GM12878 (cell line): ENCODE measurements at regions not wholly inside any gene's neighbourhood (a gene's known extent, or its start where the extent isn't known, plus 50 kb on each side); places are given as distances from the start of the nearest gene placed in this dataset.

Source experiments
- ATAC-seq: fragments of 200-7000 bp; cut with Tn5 transposase; 3 replicates; pipeline ENCODE4 v1.9.1; 2020; ENCODE audit warnings: mild to moderate bottlenecking, moderate library complexity
- BruUV-seq: library from RNA; stranded (reverse); fragments of 400-500 nt; replicated peaks from 2 replicates; lab custom pipeline; 2021; lab: Mats Ljungman, UMichigan
- CTCF ChIA-PET: fragments of 300-600 bp; sonication (Branson Sonifier 250); formaldehyde crosslinking; extraction: SDS; loops from one replicate; lab custom pipeline; 2021; ENCODE audit warnings: inconsistent platforms; lab: Yijun Ruan, JAX
- POLR2A ChIA-PET: fragments of 350-600 bp; formaldehyde crosslinking; extraction: SDS; loops from one replicate; lab custom pipeline; 2021; ENCODE audit warnings: inconsistent platforms; lab: Charles Lee
- RAD21 ChIA-PET: fragments of 300-600 bp; sonication (Branson Sonifier 250); formaldehyde crosslinking; loops from one replicate; lab custom pipeline; 2023; ENCODE audit warnings: antibody characterized with exemption; ENCODE audit not compliant: unreplicated experiment; lab: Charles Lee
- SMC1A ChIA-PET: fragments of 300-600 bp; sonication (Branson Sonifier 250); formaldehyde crosslinking; loops from one replicate; lab custom pipeline; 2023; ENCODE audit not compliant: unreplicated experiment, uncharacterized antibody; lab: Charles Lee
- DNase-seq: peaks from one replicate; pipeline ENCODE4 v3.0.0-alpha.2; 2011; ENCODE audit warnings: low read depth, low spot score
- FAIRE-seq: peaks from 3 replicates; lab custom pipeline; 2011; peaks lifted over from hg19 to GRCh38; lab: Jason Lieb, UNC
- H2AFZ ChIP-seq: 2 replicates; pipeline ENCODE4 v1.6.0; 2011; ENCODE audit warnings: low read depth, low read length, control low read depth; ENCODE audit not compliant: control insufficient read depth
- H3K27ac ChIP-seq: 2 replicates; pipeline ENCODE4 v1.5.1; 2011; ENCODE audit warnings: control low read depth; ENCODE audit not compliant: control insufficient read depth, insufficient read depth
- H3K27me3 ChIP-seq, 2 experiments: replicated peaks in 1 of 2; 2 replicates each; pipeline versions ENCODE4 v1.6.0 to v1.6.1; 2011; ENCODE audit warnings: low read length in 1 of 2; ENCODE audit not compliant: control insufficient read depth in 2 of 2, insufficient read depth in 2 of 2
- H3K36me3 ChIP-seq, 2 experiments: 2 replicates each; pipeline ENCODE4 v1.5.1; 2011; ENCODE audit warnings: low read length in 1 of 2; ENCODE audit not compliant: control insufficient read depth in 2 of 2, insufficient read depth in 2 of 2
- H3K4me1 ChIP-seq: 2 replicates; pipeline ENCODE4 v1.6.1; 2011; ENCODE audit warnings: mild to moderate bottlenecking, low read length, moderate library complexity, mixed read lengths; ENCODE audit not compliant: control insufficient read depth, insufficient read depth
- H3K4me2 ChIP-seq: 2 replicates; pipeline ENCODE4 v1.6.0; 2011; ENCODE audit warnings: control low read depth; ENCODE audit not compliant: control insufficient read depth, insufficient read depth
- H3K4me3 ChIP-seq: fragments of 200-600 bp; sonication (generic); 2 replicates; pipeline ENCODE4 v1.5.1; 2016
- H3K79me2 ChIP-seq: 2 replicates; pipeline ENCODE4 v1.6.0; 2011; ENCODE audit warnings: low read length; ENCODE audit not compliant: control insufficient read depth, insufficient read depth
- H3K9ac ChIP-seq: 2 replicates; pipeline ENCODE4 v1.8.0; 2011; ENCODE audit warnings: low read length, control low read depth, mixed read lengths; ENCODE audit not compliant: control insufficient read depth, insufficient read depth
- H3K9me3 ChIP-seq: replicated peaks from 3 replicates; pipeline ENCODE4 v1.5.1; 2011; ENCODE audit warnings: mild to moderate bottlenecking, low read length; ENCODE audit not compliant: control insufficient read depth, insufficient read depth
- H4K20me1 ChIP-seq: 2 replicates; pipeline ENCODE4 v1.6.0; 2011; ENCODE audit not compliant: control insufficient read depth, insufficient read depth
- E2F4 ChIP-seq: IDR thresholded peaks from 2 replicates; pipeline ENCODE4 v1.6.1; 2012; ENCODE audit warnings: low read depth, low read length, improper control_type of control experiment
- HDGF ChIP-seq: fragments of 450-650 bp; IDR thresholded peaks from 2 replicates; pipeline ENCODE4 v1.6.1; 2016; ENCODE audit warnings: antibody characterized with exemption
- LARP7 ChIP-seq: fragments of 450-650 bp; IDR thresholded peaks from 2 replicates; pipeline ENCODE4 v1.6.1; 2017; ENCODE audit warnings: mild to moderate bottlenecking
- MYC ChIP-seq: IDR thresholded peaks from 2 replicates; pipeline ENCODE4 v1.6.1; 2011; ENCODE audit warnings: mild to moderate bottlenecking, low read length, moderate library complexity, inconsistent platforms; ENCODE audit not compliant: insufficient read depth, insufficient replicate concordance, insufficient read length, severe bottlenecking
- WGBS: methylation state at CpG from one replicate; pipeline ENCODE4 v1.1.6; 2016; ENCODE audit warnings: low lambda C conversion rate; ENCODE audit not compliant: insufficient replicate concordance, insufficient coverage; ENCODE audit errors: missing lambda C conversion rate; 5-methylcytosine and 5-hydroxymethylcytosine counted together
- in situ Hi-C: fragments of 300-500 bp; cut with MboI; formaldehyde crosslinking; loops from 9 replicates; pipeline ENCODE4 v1.14.3; 2018; ENCODE audit warnings: mixed read lengths
- intact Hi-C: fragments of 100-400 bp; cut with micrococcal nuclease; formaldehyde crosslinking; loops from one replicate; pipeline ENCODE4 v1.14.2; 2022; ENCODE audit not compliant: unreplicated experiment
- TF ChIP-seq, protein P1 (sequence below): IDR thresholded peaks from 2 replicates; pipeline ENCODE4 v1.6.1; 2011; ENCODE audit warnings: low read depth, mild to moderate bottlenecking, low read length, moderate library complexity, borderline replicate concordance; ENCODE audit errors: extremely low read depth
- TF ChIP-seq, protein P2 (sequence below): fragments of 450-650 bp; IDR thresholded peaks from 2 replicates; pipeline ENCODE4 v1.6.1; 2017; ENCODE audit warnings: mild to moderate bottlenecking, moderate library complexity

GRCh38 chr10:133013463-133013862, 71.1 kb upstream of the CFAP46 start:
- 61% methylated on average over 15 of the region's 18 CpGs for WGBS

More at GRCh38 chr10:133013463-133013862, 71.1 kb upstream of the CFAP46 start:
- H4K20me1 ChIP-seq: no peaks in the 10 kb centered on the region
- DNase-seq (no peak), FAIRE-seq (no peak), ATAC-seq (no peak)
- H3K36me3 ChIP-seq: no peaks in the 10 kb centered on the region
- intact Hi-C loops: no loop called here
- RAD21 ChIA-PET: no interaction called here
- H3K79me2 ChIP-seq: no peaks in the 10 kb centered on the region
- no peaks in the 10 kb centered on the region for H3K4me1 ChIP-seq
- SMC1A ChIA-PET: no interaction called here
- TF ChIP-seq E2F4 (no peak), LARP7 (no peak), MYC (no peak), HDGF (no peak)
- TF ChIP-seq, protein P1, sequence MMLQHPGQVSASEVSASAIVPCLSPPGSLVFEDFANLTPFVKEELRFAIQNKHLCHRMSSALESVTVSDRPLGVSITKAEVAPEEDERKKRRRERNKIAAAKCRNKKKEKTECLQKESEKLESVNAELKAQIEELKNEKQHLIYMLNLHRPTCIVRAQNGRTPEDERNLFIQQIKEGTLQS: no peak
- TF ChIP-seq, protein P2, sequence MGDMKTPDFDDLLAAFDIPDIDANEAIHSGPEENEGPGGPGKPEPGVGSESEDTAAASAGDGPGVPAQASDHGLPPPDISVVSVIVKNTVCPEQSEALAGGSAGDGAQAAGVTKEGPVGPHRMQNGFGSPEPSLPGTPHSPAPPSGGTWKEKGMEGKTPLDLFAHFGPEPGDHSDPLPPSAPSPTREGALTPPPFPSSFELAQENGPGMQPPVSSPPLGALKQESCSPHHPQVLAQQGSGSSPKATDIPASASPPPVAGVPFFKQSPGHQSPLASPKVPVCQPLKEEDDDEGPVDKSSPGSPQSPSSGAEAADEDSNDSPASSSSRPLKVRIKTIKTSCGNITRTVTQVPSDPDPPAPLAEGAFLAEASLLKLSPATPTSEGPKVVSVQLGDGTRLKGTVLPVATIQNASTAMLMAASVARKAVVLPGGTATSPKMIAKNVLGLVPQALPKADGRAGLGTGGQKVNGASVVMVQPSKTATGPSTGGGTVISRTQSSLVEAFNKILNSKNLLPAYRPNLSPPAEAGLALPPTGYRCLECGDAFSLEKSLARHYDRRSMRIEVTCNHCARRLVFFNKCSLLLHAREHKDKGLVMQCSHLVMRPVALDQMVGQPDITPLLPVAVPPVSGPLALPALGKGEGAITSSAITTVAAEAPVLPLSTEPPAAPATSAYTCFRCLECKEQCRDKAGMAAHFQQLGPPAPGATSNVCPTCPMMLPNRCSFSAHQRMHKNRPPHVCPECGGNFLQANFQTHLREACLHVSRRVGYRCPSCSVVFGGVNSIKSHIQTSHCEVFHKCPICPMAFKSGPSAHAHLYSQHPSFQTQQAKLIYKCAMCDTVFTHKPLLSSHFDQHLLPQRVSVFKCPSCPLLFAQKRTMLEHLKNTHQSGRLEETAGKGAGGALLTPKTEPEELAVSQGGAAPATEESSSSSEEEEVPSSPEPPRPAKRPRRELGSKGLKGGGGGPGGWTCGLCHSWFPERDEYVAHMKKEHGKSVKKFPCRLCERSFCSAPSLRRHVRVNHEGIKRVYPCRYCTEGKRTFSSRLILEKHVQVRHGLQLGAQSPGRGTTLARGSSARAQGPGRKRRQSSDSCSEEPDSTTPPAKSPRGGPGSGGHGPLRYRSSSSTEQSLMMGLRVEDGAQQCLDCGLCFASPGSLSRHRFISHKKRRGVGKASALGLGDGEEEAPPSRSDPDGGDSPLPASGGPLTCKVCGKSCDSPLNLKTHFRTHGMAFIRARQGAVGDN: no peak
- POLR2A ChIA-PET: no interaction called here
- CTCF ChIA-PET: no interaction called here
- no TSS peak for BruUV-seq
- no peak overlapping the region for H3K4me2 ChIP-seq
- no peak overlapping the region for H3K27ac ChIP-seq
- H3K27me3 ChIP-seq: no peaks in the 10 kb centered on the region
- no peak overlapping the region for H3K4me3 ChIP-seq
- H2AFZ ChIP-seq: no peak overlapping the region
- peaks cover 1% of the 10 kb centered on the region; the same call in 1 of the 3 replicates for H3K9me3 ChIP-seq
- in situ Hi-C loops: no loop called here
- no peak overlapping the region for H3K9ac ChIP-seq
